ENCODE measurements at regions not wholly inside any gene's neighbourhood (a gene's known extent, or its start where the extent isn't known, plus 50 kb on each side); places are given as distances from the start of the nearest gene placed in this dataset.

DNA sequence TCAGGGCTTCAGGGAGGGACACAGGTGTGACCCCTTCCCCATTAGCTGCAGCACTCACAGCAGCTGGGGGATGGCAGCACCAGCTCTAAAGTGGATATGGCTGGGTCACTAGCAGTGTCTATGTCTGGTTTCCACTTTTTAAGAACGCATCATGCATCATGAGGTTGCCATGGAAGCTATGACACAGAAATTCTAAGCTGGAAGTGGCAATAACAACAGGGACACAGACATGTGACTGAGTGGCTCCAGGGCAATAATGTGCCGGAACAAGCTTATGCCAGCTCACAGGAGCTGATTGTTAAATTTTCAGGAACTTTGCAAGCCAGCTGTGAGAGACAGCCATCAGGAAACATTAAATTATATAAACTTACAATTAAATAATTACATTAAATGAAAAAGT is 51.2 kb upstream of the NFASC start:
- no peak overlapping the region for H3K4me2 ChIP-seq (ENCODE audit: insufficient read depth, low read length)
- no peak overlapping the region for H3K4me3 ChIP-seq (ENCODE audit: insufficient read depth, low read length)
- H3K4me1 ChIP-seq (ENCODE audit: insufficient read depth, low read length): no peaks in the 10 kb centered on the region
- H2AFZ ChIP-seq (ENCODE audit: low read length): no peak overlapping the region
- no peaks in the 10 kb centered on the region for H3K36me3 ChIP-seq (ENCODE audit: insufficient read depth, low read length)
- no peaks in the 10 kb centered on the region for H3K9me3 ChIP-seq (ENCODE audit: low read depth, low read length)
- H3K79me2 ChIP-seq (ENCODE audit: insufficient read depth, low read length): no peaks in the 10 kb centered on the region
- TF ChIP-seq CTCF (IDR thresholded peaks at IDR 0.05; ENCODE audit: extremely low read depth, low read depth, low read length): no peak
- H3K27me3 ChIP-seq (ENCODE audit: insufficient read depth, low read length): peaks cover 33% of the 10 kb centered on the region
- no peaks in the 10 kb centered on the region for H4K20me1 ChIP-seq (ENCODE audit: insufficient read depth, low read length)
- DNase-seq (ENCODE audit: insufficient read length, low spot score, missing footprints): no peak
- no peak overlapping the region for H3K27ac ChIP-seq (ENCODE audit: low read depth, low read length)

All from osteoblast (primary cell).